ENCODE measurements at regions not wholly inside any gene's neighbourhood (a gene's known extent, or its start where the extent isn't known, plus 50 kb on each side); places are given as distances from the start of the nearest gene placed in this dataset.

GRCh38 chr3:67923796-67924195 lies 269.4 kb upstream of the SUCLG2 start:
- ATAC-seq, result no peak
- TF ChIP-seq CSRNP3 (CRISPR knock-in tag; IDR thresholded peaks at IDR 0.05) (no peak), ZFP3 (CRISPR knock-in tag; IDR thresholded peaks at IDR 0.05) (no peak), TCF4 (CRISPR knock-in tag; IDR thresholded peaks at IDR 0.05; ENCODE audit: borderline replicate concordance) (no peak), ZNF8 (CRISPR knock-in tag; IDR thresholded peaks at IDR 0.05) (no peak), BACH2 (CRISPR knock-in tag; IDR thresholded peaks at IDR 0.05; ENCODE audit: borderline replicate concordance) (no peak), GLIS3 (CRISPR knock-in tag; IDR thresholded peaks at IDR 0.05) (no peak)

- ATAC-seq, result no peak
- TF ChIP-seq SNAI2 (CRISPR knock-in tag; IDR thresholded peaks at IDR 0.05) (no peak), ZFP30 (CRISPR knock-in tag; IDR thresholded peaks at IDR 0.05) (no peak), ZNF8 (CRISPR knock-in tag; IDR thresholded peaks at IDR 0.05) (no peak), TSHZ2 (CRISPR knock-in tag; IDR thresholded peaks at IDR 0.05) (no peak), GLIS3 (CRISPR knock-in tag; IDR thresholded peaks at IDR 0.05) (no peak), BACH2 (CRISPR knock-in tag; IDR thresholded peaks at IDR 0.05; ENCODE audit: borderline replicate concordance) (no peak), PPARA (CRISPR knock-in tag; IDR thresholded peaks at IDR 0.05; ENCODE audit: borderline replicate concordance) (no peak), OSR1 (CRISPR knock-in tag; IDR thresholded peaks at IDR 0.05) (no peak), ZC3H10 (CRISPR knock-in tag; IDR thresholded peaks at IDR 0.05) (no peak)
- TF ChIP-seq, protein P1, sequence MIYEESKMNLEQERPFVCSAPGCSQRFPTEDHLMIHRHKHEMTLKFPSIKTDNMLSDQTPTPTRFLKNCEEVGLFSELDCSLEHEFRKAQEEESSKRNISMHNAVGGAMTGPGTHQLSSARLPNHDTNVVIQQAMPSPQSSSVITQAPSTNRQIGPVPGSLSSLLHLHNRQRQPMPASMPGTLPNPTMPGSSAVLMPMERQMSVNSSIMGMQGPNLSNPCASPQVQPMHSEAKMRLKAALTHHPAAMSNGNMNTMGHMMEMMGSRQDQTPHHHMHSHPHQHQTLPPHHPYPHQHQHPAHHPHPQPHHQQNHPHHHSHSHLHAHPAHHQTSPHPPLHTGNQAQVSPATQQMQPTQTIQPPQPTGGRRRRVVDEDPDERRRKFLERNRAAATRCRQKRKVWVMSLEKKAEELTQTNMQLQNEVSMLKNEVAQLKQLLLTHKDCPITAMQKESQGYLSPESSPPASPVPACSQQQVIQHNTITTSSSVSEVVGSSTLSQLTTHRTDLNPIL (CRISPR knock-in tag; IDR thresholded peaks at IDR 0.05; ENCODE audit: low read depth), result no peak
- TF ChIP-seq, protein P2, sequence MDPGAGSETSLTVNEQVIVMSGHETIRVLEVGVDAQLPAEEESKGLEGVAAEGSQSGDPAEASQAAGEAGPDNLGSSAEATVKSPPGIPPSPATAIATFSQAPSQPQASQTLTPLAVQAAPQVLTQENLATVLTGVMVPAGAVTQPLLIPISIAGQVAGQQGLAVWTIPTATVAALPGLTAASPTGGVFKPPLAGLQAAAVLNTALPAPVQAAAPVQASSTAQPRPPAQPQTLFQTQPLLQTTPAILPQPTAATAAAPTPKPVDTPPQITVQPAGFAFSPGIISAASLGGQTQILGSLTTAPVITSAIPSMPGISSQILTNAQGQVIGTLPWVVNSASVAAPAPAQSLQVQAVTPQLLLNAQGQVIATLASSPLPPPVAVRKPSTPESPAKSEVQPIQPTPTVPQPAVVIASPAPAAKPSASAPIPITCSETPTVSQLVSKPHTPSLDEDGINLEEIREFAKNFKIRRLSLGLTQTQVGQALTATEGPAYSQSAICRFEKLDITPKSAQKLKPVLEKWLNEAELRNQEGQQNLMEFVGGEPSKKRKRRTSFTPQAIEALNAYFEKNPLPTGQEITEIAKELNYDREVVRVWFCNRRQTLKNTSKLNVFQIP (CRISPR knock-in tag; IDR thresholded peaks at IDR 0.05; ENCODE audit: borderline replicate concordance, low read depth), result no peak
Observed at GRCh38 chr3:67920969-67921368, 266.6 kb upstream of the SUCLG2 start.

GRCh38 chr3:67920311-67920710 lies 265.9 kb upstream of the SUCLG2 start:
- no peak for ATAC-seq
- TF ChIP-seq ZFP3 (CRISPR knock-in tag; IDR thresholded peaks at IDR 0.05) (no peak), TCF4 (CRISPR knock-in tag; IDR thresholded peaks at IDR 0.05; ENCODE audit: borderline replicate concordance) (no peak), RARB (CRISPR knock-in tag; IDR thresholded peaks at IDR 0.05) (no peak), ZNF565 (CRISPR knock-in tag; conservative IDR thresholded peaks at IDR 0.05; ENCODE audit: low read depth) (no peak), ESRRG (CRISPR knock-in tag; IDR thresholded peaks at IDR 0.05) (no peak), TOX (CRISPR knock-in tag; IDR thresholded peaks at IDR 0.05; ENCODE audit: borderline replicate concordance) (no peak), SNAI2 (CRISPR knock-in tag; IDR thresholded peaks at IDR 0.05) (no peak), CSRNP3 (CRISPR knock-in tag; IDR thresholded peaks at IDR 0.05) (no peak), OSR1 (CRISPR knock-in tag; IDR thresholded peaks at IDR 0.05) (no peak), GLIS3 (CRISPR knock-in tag; IDR thresholded peaks at IDR 0.05) (no peak), TSHZ2 (CRISPR knock-in tag; IDR thresholded peaks at IDR 0.05) (no peak), CSDC2 (CRISPR knock-in tag; IDR thresholded peaks at IDR 0.05) (no peak), ZNF8 (CRISPR knock-in tag; IDR thresholded peaks at IDR 0.05) (no peak)
- TF ChIP-seq, protein P1 (CRISPR knock-in tag; IDR thresholded peaks at IDR 0.05; ENCODE audit: low read depth), result no peak
- TF ChIP-seq, protein P2 (CRISPR knock-in tag; IDR thresholded peaks at IDR 0.05; ENCODE audit: borderline replicate concordance, low read depth), result no peak

All from SK-N-SH treated with all-trans-retinoic acid at 6 μM for 48 hours (cell line).